Trophoblast cell (in vitro differentiated cells and primary cell): ENCODE measurements at regions not wholly inside any gene's neighbourhood (a gene's known extent, or its start where the extent isn't known, plus 50 kb on each side); places are given as distances from the start of the nearest gene placed in this dataset.

Experiments
- DNase-seq, 2 donors: peaks; one replicate each; pipeline ENCODE4 v3.0.0-alpha.2; 2016
- H2AFZ ChIP-seq: 2 replicates; pipeline ENCODE4 v1.6.1; 2013; ENCODE audit warnings: low read length, moderate library complexity, mild to moderate bottlenecking; ENCODE audit not compliant: insufficient read depth, poor library complexity
- H2AK5ac ChIP-seq: 2 replicates; pipeline ENCODE4 v1.6.1; 2013; ENCODE audit warnings: mild to moderate bottlenecking, low read length
- H2BK120ac ChIP-seq: 2 replicates; pipeline ENCODE4 v1.6.1; 2013; ENCODE audit warnings: low read length, mild to moderate bottlenecking, moderate library complexity; ENCODE audit not compliant: insufficient read depth, poor library complexity
- H2BK12ac ChIP-seq: 2 replicates; pipeline ENCODE4 v1.6.1; 2013; ENCODE audit warnings: mild to moderate bottlenecking, low read length, moderate library complexity
- H2BK5ac ChIP-seq: 2 replicates; pipeline ENCODE4 v1.6.1; 2013; ENCODE audit warnings: low read length, low read depth, moderate library complexity, mild to moderate bottlenecking; ENCODE audit not compliant: poor library complexity
- H3K14ac ChIP-seq: 2 replicates; pipeline ENCODE4 v1.6.1; 2013; ENCODE audit warnings: mild to moderate bottlenecking, low read length
- H3K18ac ChIP-seq: 2 replicates; pipeline ENCODE4 v1.6.1; 2013; ENCODE audit warnings: mild to moderate bottlenecking, low read length
- H3K23ac ChIP-seq: 2 replicates; pipeline ENCODE4 v1.6.1; 2013; ENCODE audit warnings: low read length
- H3K27ac ChIP-seq: 2 replicates; pipeline ENCODE4 v1.5.1; 2013; ENCODE audit warnings: low read depth, mild to moderate bottlenecking, inconsistent platforms, low read length, moderate library complexity
- H3K27me3 ChIP-seq: 2 replicates; pipeline ENCODE4 v1.6.1; 2013; ENCODE audit warnings: inconsistent platforms, mild to moderate bottlenecking, low read length, moderate library complexity; ENCODE audit not compliant: insufficient read depth
- H3K36me3 ChIP-seq, 2 experiments: 1 replicate in 1 of 2; 2 replicates in 1 of 2; pipeline ENCODE4 v1.6.1; 2013; ENCODE audit warnings: low read length in 2 of 2, mild to moderate bottlenecking in 2 of 2, moderate library complexity in 1 of 2; ENCODE audit not compliant: insufficient read depth in 2 of 2, control insufficient read depth in 1 of 2
- H3K4ac ChIP-seq: 2 replicates; pipeline ENCODE4 v1.6.1; 2013; ENCODE audit warnings: low read depth, mild to moderate bottlenecking, low read length, moderate library complexity
- H3K4me1 ChIP-seq, 2 experiments: 1 replicate in 1 of 2; 2 replicates in 1 of 2; pipeline ENCODE4 v1.6.1; 2013; ENCODE audit warnings: low read length in 2 of 2, mild to moderate bottlenecking in 2 of 2, moderate library complexity in 1 of 2; ENCODE audit not compliant: insufficient read depth in 2 of 2, control insufficient read depth in 1 of 2
- H3K4me2 ChIP-seq: 2 replicates; pipeline ENCODE4 v1.6.1; 2013; ENCODE audit warnings: inconsistent platforms, mild to moderate bottlenecking, low read length, moderate library complexity
- H3K4me3 ChIP-seq: 2 replicates; pipeline ENCODE4 v1.5.1; 2013; ENCODE audit warnings: mild to moderate bottlenecking, low read depth, low read length, inconsistent platforms
- H3K79me1 ChIP-seq: one replicate; pipeline ENCODE4 v1.6.1; 2013; ENCODE audit warnings: low read length
- H3K79me2 ChIP-seq: 2 replicates; pipeline ENCODE4 v1.6.1; 2013; ENCODE audit warnings: low read length, mild to moderate bottlenecking; ENCODE audit not compliant: control insufficient read depth, insufficient read depth, poor library complexity
- H3K9ac ChIP-seq: 2 replicates; pipeline ENCODE4 v1.6.1; 2013; ENCODE audit warnings: mild to moderate bottlenecking, low read length
- H3K9me3 ChIP-seq: 2 replicates; pipeline ENCODE4 v1.6.1; 2013; ENCODE audit warnings: low read depth, mild to moderate bottlenecking, control low read depth, inconsistent platforms, low read length; ENCODE audit not compliant: insufficient read depth
- H4K12ac ChIP-seq: 2 replicates; pipeline ENCODE4 v1.6.1; 2013; ENCODE audit warnings: low read depth, mild to moderate bottlenecking, low read length, moderate library complexity
- H4K8ac ChIP-seq: 2 replicates; pipeline ENCODE4 v1.6.1; 2013; ENCODE audit warnings: low read depth, mild to moderate bottlenecking, low read length, moderate library complexity
- H4K91ac ChIP-seq: one replicate; pipeline ENCODE4 v1.6.1; 2013; ENCODE audit warnings: low read depth, mild to moderate bottlenecking, low read length, moderate library complexity
- WGBS: extraction: QIAGEN DNeasy Blood & Tissue Kit; methylation state at CpG from one replicate; pipeline ENCODE4 v1.1.7; 2013; ENCODE audit warnings: missing lambda C conversion rate; ENCODE audit not compliant: insufficient read length, insufficient coverage; ENCODE audit errors: extremely low coverage; 5-methylcytosine and 5-hydroxymethylcytosine counted together

- Histone ChIP-seq H3K9me3 (no peaks in the 10 kb centered on the region), H3K4ac (no peak overlapping the region), H3K9ac (no peak overlapping the region), H4K8ac (no peak overlapping the region), H3K27ac (no peak overlapping the region), H3K14ac (no peak overlapping the region), H3K4me1 (no peaks in the 10 kb centered on the region), H4K91ac (no peak overlapping the region), H3K27me3 (no peaks in the 10 kb centered on the region), H3K4me2 (no peak overlapping the region), H3K36me3 (no peaks in the 10 kb centered on the region), H3K79me1 (no peaks in the 10 kb centered on the region), H2BK120ac (no peak overlapping the region), H3K79me2 (no peaks in the 10 kb centered on the region), H3K23ac (no peak overlapping the region), H4K12ac (no peak overlapping the region), H2BK12ac (no peak overlapping the region), H2AFZ (no peak overlapping the region), H3K18ac (no peak overlapping the region), H2BK5ac (no peak overlapping the region), H2AK5ac (no peak overlapping the region), H3K4me3 (no peak overlapping the region)
- DNase-seq = no peak
- WGBS = no CpG with 5 or more reads among the region's 1 CpG
Observed at GRCh38 chr18:41490861-41491260, 464.2 kb upstream of the PIK3C3 start.

DNA sequence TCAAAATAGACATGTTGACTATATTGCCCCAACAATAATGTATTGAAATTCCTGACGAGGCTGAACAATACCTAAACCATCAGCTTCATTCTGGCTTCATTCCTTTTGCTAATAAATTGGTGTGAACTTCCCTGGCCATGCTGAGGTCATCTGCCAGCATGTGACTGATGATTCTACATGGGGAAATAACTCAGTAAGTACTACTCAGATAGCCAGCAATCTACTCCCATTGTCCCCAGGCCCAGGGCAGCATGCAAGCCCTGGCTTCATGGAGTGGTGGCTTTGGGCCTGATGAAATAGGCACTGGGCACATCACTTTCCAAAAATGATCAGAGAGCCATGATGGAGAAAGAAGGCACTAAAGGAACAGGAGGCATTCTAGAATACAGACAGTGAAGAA, 468.5 kb upstream of the PIK3C3 start:
- H3K36me3 ChIP-seq = no peaks in the 10 kb centered on the region
- no CpG with 5 or more reads among the region's 1 CpG for WGBS
- no peak overlapping the region for H3K18ac ChIP-seq
- H4K12ac ChIP-seq = no peak overlapping the region
- no peak overlapping the region for H2BK120ac ChIP-seq
- H3K4me2 ChIP-seq = no peak overlapping the region
- H3K4me1 ChIP-seq = no peaks in the 10 kb centered on the region
- H3K4ac ChIP-seq = no peak overlapping the region
- no peaks in the 10 kb centered on the region for H3K27me3 ChIP-seq
- H3K79me2 ChIP-seq = no peaks in the 10 kb centered on the region
- no peak overlapping the region for H2AFZ ChIP-seq
- no peak overlapping the region for H2BK12ac ChIP-seq
- H3K14ac ChIP-seq = no peak overlapping the region
- H4K8ac ChIP-seq = no peak overlapping the region
- H3K4me3 ChIP-seq = no peak overlapping the region
- no peak overlapping the region for H3K9ac ChIP-seq
- H3K79me1 ChIP-seq = no peaks in the 10 kb centered on the region
- no peak overlapping the region for H3K23ac ChIP-seq
- no peak overlapping the region for H2AK5ac ChIP-seq
- no peak overlapping the region for H3K27ac ChIP-seq
- no peak overlapping the region for H2BK5ac ChIP-seq
- no peak for DNase-seq
- no peaks in the 10 kb centered on the region for H3K9me3 ChIP-seq
- no peak overlapping the region for H4K91ac ChIP-seq

GRCh38 chr18:41484069-41484468, 471.0 kb upstream of the PIK3C3 start:
- Histone ChIP-seq H2BK5ac (no peak overlapping the region), H2AK5ac (no peak overlapping the region), H3K4ac (no peak overlapping the region), H3K4me1 (no peaks in the 10 kb centered on the region), H3K18ac (no peak overlapping the region), H3K9me3 (no peaks in the 10 kb centered on the region), H3K79me2 (no peaks in the 10 kb centered on the region), H4K91ac (no peak overlapping the region), H3K23ac (no peak overlapping the region), H2AFZ (no peak overlapping the region), H3K9ac (no peak overlapping the region), H3K36me3 (no peaks in the 10 kb centered on the region), H3K79me1 (no peaks in the 10 kb centered on the region), H3K4me3 (no peak overlapping the region), H2BK120ac (no peak overlapping the region), H4K8ac (no peak overlapping the region), H2BK12ac (no peak overlapping the region), H3K27ac (no peak overlapping the region), H3K27me3 (no peaks in the 10 kb centered on the region), H3K14ac (no peak overlapping the region), H3K4me2 (no peak overlapping the region), H4K12ac (no peak overlapping the region)
- no CpG with 5 or more reads among the region's 1 CpG for WGBS
- DNase-seq = no peak

DNA sequence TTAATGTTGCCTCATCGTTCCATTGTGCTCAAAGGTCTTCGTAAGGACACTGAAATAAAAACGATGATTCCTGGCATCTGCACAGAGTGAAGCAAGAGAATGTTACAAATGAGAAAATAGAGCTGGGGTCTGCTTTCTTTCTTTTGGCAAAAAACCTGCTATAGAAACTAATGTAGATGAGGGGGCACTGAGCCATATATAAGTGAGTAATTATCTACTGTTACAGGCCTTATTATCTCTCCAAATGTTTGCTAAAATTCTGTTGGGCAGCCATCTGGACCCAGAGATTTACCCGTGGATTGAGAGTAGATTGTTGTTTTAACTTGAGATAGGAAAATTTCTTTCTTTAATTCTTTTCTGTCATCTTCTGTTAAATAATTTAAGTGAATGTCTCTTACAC, 472.5 kb upstream of the PIK3C3 start:
- Histone ChIP-seq H2BK120ac (no peak overlapping the region), H3K79me1 (no peaks in the 10 kb centered on the region), H3K36me3 (no peaks in the 10 kb centered on the region), H4K12ac (no peak overlapping the region), H3K79me2 (no peaks in the 10 kb centered on the region), H3K9me3 (no peaks in the 10 kb centered on the region), H4K8ac (no peak overlapping the region), H3K14ac (no peak overlapping the region), H3K4me3 (no peak overlapping the region), H3K4me1 (no peaks in the 10 kb centered on the region), H3K4me2 (no peak overlapping the region), H4K91ac (no peak overlapping the region), H3K23ac (no peak overlapping the region), H2BK5ac (no peak overlapping the region), H3K27ac (no peak overlapping the region), H2AFZ (no peak overlapping the region), H3K4ac (no peak overlapping the region), H3K9ac (no peak overlapping the region), H2BK12ac (no peak overlapping the region), H2AK5ac (no peak overlapping the region), H3K27me3 (no peaks in the 10 kb centered on the region), H3K18ac (no peak overlapping the region)
- no CpG with 5 or more reads among the region's 4 CpGs for WGBS
- DNase-seq = no peak
